Naive thymus-derived CD8-positive, alpha-beta T cell (primary cell): ENCODE measurements at regions not wholly inside any gene's neighbourhood (a gene's known extent, or its start where the extent isn't known, plus 50 kb on each side); places are given as distances from the start of the nearest gene placed in this dataset.

ENCODE experiments used
- ATAC-seq, 2 donors: fragments of 150-1000 bp; cut with Tn5 transposase in 1 of 2; sonication (Bioruptor Pico), chemical (Tn5 transposase) in 1 of 2; 1 replicate in 1 of 2; 2 replicates in 1 of 2; pipeline ENCODE4 v1.10.0; 2021; ENCODE audit warnings: mild to moderate bottlenecking in 2 of 2, moderate library complexity in 2 of 2
- POLR2A ChIA-PET: fragments of 350-600 bp; sonication (Branson Sonifier 250); formaldehyde crosslinking; loops from one replicate; lab custom pipeline; 2021; ENCODE audit warnings: antibody characterized with exemption; lab: Charles Lee
- DNase-seq, 10 donors: peaks; one replicate each; pipeline versions ENCODE4 v3.0.0 to v3.0.0-alpha.2; 2020 to 2022
- H3K27ac Mint-ChIP-seq, 10 donors: one replicate each; pipeline ENCODE4 v1.8.0; 2020 to 2022; ENCODE audit warnings: mild to moderate bottlenecking in 10 of 10, mixed read lengths in 10 of 10, moderate library complexity in 4 of 10, inconsistent platforms in 1 of 10
- H3K27me3 Mint-ChIP-seq, 5 donors: one replicate each; pipeline ENCODE4 v1.8.0; 2021 to 2022; ENCODE audit warnings: mixed read lengths in 5 of 5
- H3K36me3 Mint-ChIP-seq, 3 donors: one replicate each; pipeline ENCODE4 v1.8.0; 2020 to 2022; ENCODE audit warnings: mixed read lengths in 3 of 3, mild to moderate bottlenecking in 2 of 3, inconsistent platforms in 1 of 3
- H3K4me1 Mint-ChIP-seq, 4 donors: one replicate each; pipeline ENCODE4 v1.8.0; 2021 to 2022; ENCODE audit warnings: mixed read lengths in 4 of 4
- H3K4me3 Mint-ChIP-seq, 10 donors: one replicate each; pipeline ENCODE4 v1.8.0; 2020 to 2022; ENCODE audit warnings: mild to moderate bottlenecking in 10 of 10, mixed read lengths in 10 of 10, moderate library complexity in 6 of 10, inconsistent platforms in 1 of 10
- H3K9me3 Mint-ChIP-seq, 9 donors: one replicate each; pipeline ENCODE4 v1.8.0; 2020 to 2022; ENCODE audit warnings: mixed read lengths in 9 of 9, mild to moderate bottlenecking in 3 of 9, inconsistent platforms in 1 of 9, moderate library complexity in 1 of 9

DNA sequence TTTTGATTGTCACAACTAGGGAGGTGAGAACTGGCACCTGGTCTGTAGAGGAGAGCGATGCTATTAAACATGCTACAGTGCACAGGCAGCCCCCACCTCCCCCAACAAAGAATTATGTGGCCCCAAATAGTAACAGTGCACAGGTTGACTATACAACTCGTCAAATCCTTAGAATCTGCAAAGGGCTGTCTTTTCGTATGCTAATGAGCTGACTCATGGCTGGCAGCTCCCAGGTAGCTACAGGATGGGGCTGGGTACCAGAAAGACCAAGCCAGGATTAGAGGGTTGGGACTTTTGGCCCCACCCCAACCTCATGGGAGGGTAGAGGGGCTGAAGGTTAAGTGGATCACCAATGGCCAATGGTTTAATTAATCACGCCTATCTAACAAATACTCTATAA, 104.7 kb upstream of the SORBS2 start:
- ATAC-seq (no peak), DNase-seq (no peak)
- peaks cover 0 to 7% (median 0%) of the 10 kb centered on the region in 9 donors for H3K9me3 Mint-ChIP-seq
- H3K27me3 Mint-ChIP-seq: peaks cover 0 to 15% (median 4%) of the 10 kb centered on the region in 5 donors
- no peak overlapping the region for H3K4me3 Mint-ChIP-seq
- H3K4me1 Mint-ChIP-seq: no peaks in the 10 kb centered on the region
- no peaks in the 10 kb centered on the region for H3K36me3 Mint-ChIP-seq
- no peak overlapping the region for H3K27ac Mint-ChIP-seq
- POLR2A ChIA-PET: no interaction called here

DNA sequence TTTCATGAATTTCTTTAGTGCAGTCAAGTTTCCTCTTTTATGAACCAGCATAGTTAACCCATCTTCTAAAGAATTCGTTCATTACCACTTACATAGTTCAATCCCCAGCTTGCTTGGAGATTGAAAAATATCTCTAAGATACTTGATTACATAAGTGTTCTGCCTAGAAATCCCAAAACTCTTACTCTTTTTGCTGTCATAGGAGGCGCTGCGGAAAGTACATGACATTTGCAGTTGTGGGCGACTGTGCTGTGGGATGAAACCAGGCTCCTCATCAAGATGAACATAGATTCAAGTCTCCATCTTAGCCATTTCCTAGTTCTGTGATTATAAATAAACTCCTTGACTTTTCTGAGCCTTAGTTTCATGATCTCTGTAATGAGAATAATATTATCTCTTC, 107.1 kb upstream of the SORBS2 start:
- no peak for ATAC-seq
- Mint-ChIP-seq H3K9me3 (peaks cover 0 to 7% (median 0%) of the 10 kb centered on the region in 9 donors), H3K27me3 (peaks cover 2 to 32% (median 9%) of the 10 kb centered on the region in 5 donors), H3K4me3 (no peak overlapping the region), H3K4me1 (no peaks in the 10 kb centered on the region), H3K36me3 (no peaks in the 10 kb centered on the region), H3K27ac (no peak overlapping the region)
- POLR2A ChIA-PET: no interaction called here
- no peak for DNase-seq

GRCh38 chr4:185920171-185920570, 108.2 kb upstream of the SORBS2 start:
- peaks cover 3 to 35% (median 10%) of the 10 kb centered on the region in 5 donors for H3K27me3 Mint-ChIP-seq
- H3K9me3 Mint-ChIP-seq: peaks cover 0 to 10% (median 5%) of the 10 kb centered on the region in 9 donors
- no peak for DNase-seq
- no peak for ATAC-seq
- no peak overlapping the region for H3K4me3 Mint-ChIP-seq
- POLR2A ChIA-PET: no interaction called here
- H3K27ac Mint-ChIP-seq: no peak overlapping the region
- no peaks in the 10 kb centered on the region for H3K36me3 Mint-ChIP-seq
- no peaks in the 10 kb centered on the region for H3K4me1 Mint-ChIP-seq

DNA sequence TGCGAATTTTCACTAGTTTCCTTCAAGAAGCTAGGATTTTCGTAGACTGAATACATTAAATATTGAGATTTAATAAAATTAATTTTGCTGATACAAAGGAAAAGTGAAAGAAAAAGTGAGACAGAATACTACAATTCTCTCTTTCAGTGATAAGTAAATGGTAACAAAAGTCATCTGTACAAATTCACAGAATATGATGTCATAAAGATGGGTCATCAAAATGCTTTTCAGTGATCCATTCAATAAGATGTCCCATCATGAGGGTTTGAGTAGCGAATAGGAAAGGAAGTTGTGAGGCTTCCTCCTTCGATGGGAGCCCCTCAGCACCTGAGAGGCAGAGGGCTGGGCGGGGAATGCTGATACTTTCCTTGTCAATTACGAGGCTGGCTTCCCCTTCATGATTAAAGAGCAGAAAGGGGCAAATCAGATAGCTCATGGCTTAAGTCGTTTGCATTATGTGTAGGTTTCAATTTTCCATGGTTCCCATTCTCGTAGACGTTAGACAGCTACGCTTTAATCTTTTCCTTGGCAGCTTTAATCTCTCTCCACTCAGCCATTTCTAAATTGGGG, 108.8 kb upstream of the SORBS2 start:
- peaks cover 2 to 36% (median 9%) of the 10 kb centered on the region in 5 donors for H3K27me3 Mint-ChIP-seq
- no peaks in the 10 kb centered on the region for H3K36me3 Mint-ChIP-seq
- no peak for ATAC-seq
- POLR2A ChIA-PET: no interaction called here
- no peak overlapping the region for H3K4me3 Mint-ChIP-seq
- H3K4me1 Mint-ChIP-seq: no peaks in the 10 kb centered on the region
- H3K27ac Mint-ChIP-seq: no peak overlapping the region
- DNase-seq: no peak
- peaks cover 0 to 10% (median 5%) of the 10 kb centered on the region in 9 donors for H3K9me3 Mint-ChIP-seq

- H3K4me1 Mint-ChIP-seq: no peaks in the 10 kb centered on the region
- H3K4me3 Mint-ChIP-seq: no peak overlapping the region
Observed at GRCh38 chr4:185921583-185922555, 109.9 kb upstream of the SORBS2 start.

DNA sequence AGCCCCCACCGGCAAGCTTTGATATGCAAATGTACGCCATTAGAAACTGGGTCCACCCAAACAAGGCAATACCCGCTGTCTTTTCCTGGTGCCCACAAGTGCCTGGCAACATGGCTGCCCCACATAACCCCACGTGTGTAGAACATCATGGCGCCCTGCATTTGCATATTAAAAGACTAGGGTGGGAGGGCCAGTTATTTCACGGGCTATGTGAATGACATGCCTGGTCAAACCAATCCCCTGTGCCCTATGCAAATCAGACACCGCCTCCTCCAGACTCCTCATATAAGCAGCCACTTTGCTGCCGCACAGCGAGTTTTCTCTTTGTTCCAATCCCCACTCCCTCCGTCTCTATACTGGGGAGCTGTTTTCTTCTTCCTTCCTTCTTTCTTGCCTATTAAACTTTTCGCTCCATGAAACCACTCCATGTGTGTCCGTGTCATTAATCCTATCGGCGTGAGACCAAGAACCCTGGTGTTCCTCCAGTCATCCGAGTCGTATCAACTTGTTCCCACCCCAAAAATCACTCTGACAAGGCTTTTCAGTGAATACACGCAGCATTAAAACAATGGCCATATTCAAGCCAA, 112.6 kb upstream of the SORBS2 start:
- DNase-seq: no peak
- Mint-ChIP-seq H3K36me3 (no peaks in the 10 kb centered on the region), H3K27me3 (peaks cover 3 to 37% (median 7%) of the 10 kb centered on the region in 5 donors), H3K27ac (no peak overlapping the region), H3K4me3 (no peak overlapping the region), H3K9me3 (peaks cover 0 to 10% (median 5%) of the 10 kb centered on the region in 9 donors), H3K4me1 (no peaks in the 10 kb centered on the region)
- ATAC-seq: no peak
- POLR2A ChIA-PET: no interaction called here

More at GRCh38 chr4:185921583-185922555, 109.9 kb upstream of the SORBS2 start:
- DNase-seq (no peak), ATAC-seq (no peak)
- Mint-ChIP-seq H3K27me3 (peaks cover 0 to 37% (median 7%) of the 10 kb centered on the region in 5 donors), H3K27ac (no peak overlapping the region), H3K9me3 (peaks cover 0 to 10% (median 5%) of the 10 kb centered on the region in 9 donors), H3K36me3 (no peaks in the 10 kb centered on the region)
- POLR2A ChIA-PET: no interaction called here

- ATAC-seq (no peak), DNase-seq (no peak)
- Mint-ChIP-seq H3K36me3 (no peaks in the 10 kb centered on the region), H3K9me3 (peaks cover 0 to 10% (median 5%) of the 10 kb centered on the region in 9 donors), H3K27me3 (peaks cover 6 to 39% (median 8%) of the 10 kb centered on the region in 5 donors), H3K4me3 (no peak overlapping the region), H3K27ac (no peak overlapping the region), H3K4me1 (no peaks in the 10 kb centered on the region)
- POLR2A ChIA-PET: no interaction called here
Observed at GRCh38 chr4:185925910-185926360, 113.9 kb upstream of the SORBS2 start.

DNA sequence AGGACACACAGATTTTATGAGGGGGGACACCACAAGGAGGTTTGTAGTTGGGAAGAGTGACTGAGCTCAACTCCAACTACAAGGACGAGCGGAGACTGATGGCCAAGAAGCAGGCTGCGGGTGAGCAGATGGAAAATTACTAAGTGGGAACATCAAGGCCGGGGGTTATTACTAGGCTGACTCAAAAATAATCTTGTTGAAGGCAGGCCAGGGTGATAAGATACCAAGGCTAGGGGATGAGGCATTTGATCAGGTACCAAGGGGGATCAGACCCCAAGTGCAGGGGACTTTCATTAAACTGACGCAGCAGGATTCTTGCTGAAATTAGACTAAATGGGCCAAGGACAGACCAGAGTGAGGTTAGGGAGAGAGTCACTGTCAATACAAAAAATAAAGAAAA, 119.4 kb upstream of the SORBS2 start:
- no peak for DNase-seq
- POLR2A ChIA-PET: no interaction called here
- Mint-ChIP-seq H3K36me3 (no peaks in the 10 kb centered on the region), H3K9me3 (peaks cover 0 to 3% (median 0%) of the 10 kb centered on the region in 9 donors), H3K27ac (no peak overlapping the region), H3K4me1 (no peaks in the 10 kb centered on the region), H3K27me3 (peaks cover 5 to 33% (median 12%) of the 10 kb centered on the region in 5 donors), H3K4me3 (no peak overlapping the region)
- ATAC-seq: no peak

DNA sequence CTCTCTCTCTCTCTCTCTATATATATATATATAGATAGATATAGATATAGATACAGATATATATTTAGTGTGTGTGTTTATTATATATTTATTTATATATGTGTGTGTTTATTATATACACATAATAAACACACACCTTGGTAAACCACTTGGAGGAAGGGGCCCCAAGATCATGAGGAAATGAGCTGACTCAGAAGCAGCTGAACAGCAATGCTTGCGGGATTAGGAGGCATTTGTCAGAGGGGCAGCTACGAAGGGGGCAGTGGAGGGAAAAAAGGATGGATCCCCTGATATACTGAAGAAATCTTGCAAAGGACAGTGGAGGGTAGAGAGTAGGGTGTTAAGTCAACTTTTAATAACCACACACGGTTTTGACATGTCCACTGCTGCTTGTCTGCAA, 120.0 kb upstream of the SORBS2 start:
- Mint-ChIP-seq H3K27ac (no peak overlapping the region), H3K9me3 (peaks cover 0 to 3% (median 0%) of the 10 kb centered on the region in 9 donors), H3K27me3 (peaks cover 5 to 32% (median 12%) of the 10 kb centered on the region in 5 donors), H3K4me1 (no peaks in the 10 kb centered on the region), H3K36me3 (no peaks in the 10 kb centered on the region), H3K4me3 (no peak overlapping the region)
- POLR2A ChIA-PET: no interaction called here
- no peak for ATAC-seq
- DNase-seq: no peak

DNA sequence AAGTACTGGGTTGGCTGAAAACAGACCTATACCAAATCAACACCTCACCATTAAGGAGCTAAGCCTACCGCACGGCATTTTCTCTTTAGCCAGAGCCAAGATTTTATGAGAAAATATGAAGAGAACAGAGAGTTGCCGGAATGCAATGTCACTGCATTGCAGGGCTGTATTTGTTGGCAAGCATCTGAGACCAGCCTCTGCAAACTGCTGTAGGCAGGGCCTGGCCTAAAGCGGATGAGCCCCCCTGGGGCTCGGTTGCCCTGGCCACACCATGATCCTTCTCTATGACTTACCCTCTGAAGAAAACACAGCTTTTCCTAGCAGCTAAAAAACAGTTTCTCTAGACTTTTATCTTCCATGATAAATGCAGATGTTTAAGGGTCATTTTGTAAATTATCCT, 120.5 kb upstream of the SORBS2 start:
- no peaks in the 10 kb centered on the region for H3K36me3 Mint-ChIP-seq
- H3K9me3 Mint-ChIP-seq: peaks cover 0 to 3% (median 0%) of the 10 kb centered on the region in 9 donors
- no peaks in the 10 kb centered on the region for H3K4me1 Mint-ChIP-seq
- H3K27ac Mint-ChIP-seq: no peak overlapping the region
- peaks cover 5 to 32% (median 12%) of the 10 kb centered on the region in 5 donors for H3K27me3 Mint-ChIP-seq
- ATAC-seq: no peak
- H3K4me3 Mint-ChIP-seq: no peak overlapping the region
- POLR2A ChIA-PET: no interaction called here
- DNase-seq: no peak

- DNase-seq (no peak), ATAC-seq (no peak)
- Mint-ChIP-seq H3K36me3 (no peaks in the 10 kb centered on the region), H3K27me3 (peaks cover 5 to 32% (median 12%) of the 10 kb centered on the region in 5 donors), H3K4me1 (no peaks in the 10 kb centered on the region), H3K4me3 (no peak overlapping the region), H3K27ac (no peak overlapping the region), H3K9me3 (peaks cover 0 to 3% (median 0%) of the 10 kb centered on the region in 9 donors)
- POLR2A ChIA-PET: no interaction called here
Observed at GRCh38 chr4:185933078-185933581, 121.1 kb upstream of the SORBS2 start.

DNA sequence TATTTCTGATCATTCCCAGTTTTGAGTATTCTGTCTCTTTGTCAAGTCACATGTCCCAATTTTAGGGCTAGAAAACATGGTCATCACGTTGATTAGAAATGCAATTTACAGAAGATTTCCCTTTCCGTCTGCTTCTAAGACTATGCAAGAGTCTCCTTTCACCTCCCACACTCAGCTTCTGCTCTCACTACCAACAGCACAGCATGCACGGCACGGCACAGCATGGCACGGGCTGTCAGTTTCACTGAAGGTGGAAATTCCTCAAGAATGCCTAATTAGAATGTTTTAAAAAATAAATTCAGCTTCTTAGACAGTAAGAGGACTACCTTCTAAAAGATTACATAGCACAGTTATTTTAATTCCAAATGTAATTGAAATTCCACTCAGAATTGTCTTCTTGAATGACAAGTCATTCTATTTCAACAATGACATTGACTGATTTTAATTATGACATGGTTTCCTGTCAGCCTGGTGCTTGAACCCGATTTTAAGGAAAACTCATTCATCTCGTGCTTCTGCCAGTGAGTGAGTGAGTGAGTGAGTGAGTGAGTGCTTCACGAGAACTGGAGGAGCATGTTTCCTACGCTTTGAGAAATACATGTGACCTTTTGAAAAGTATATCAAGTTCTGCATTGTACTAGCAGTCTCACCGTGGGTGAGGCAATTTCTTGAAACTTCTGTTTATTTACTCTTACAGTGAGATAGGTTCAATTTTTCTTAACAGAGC, 124.8 kb upstream of the SORBS2 start:
- H3K27me3 Mint-ChIP-seq: peaks cover 2 to 21% (median 5%) of the 10 kb centered on the region in 5 donors
- no peaks in the 10 kb centered on the region for H3K4me1 Mint-ChIP-seq
- H3K36me3 Mint-ChIP-seq: no peaks in the 10 kb centered on the region
- POLR2A ChIA-PET: no interaction called here
- ATAC-seq (no peak), DNase-seq (no peak)
- no peak overlapping the region for H3K4me3 Mint-ChIP-seq
- no peaks in the 10 kb centered on the region for H3K9me3 Mint-ChIP-seq
- no peak overlapping the region for H3K27ac Mint-ChIP-seq
